GM18507 (cell line): ENCODE measurements at regions not wholly inside any gene's neighbourhood (a gene's known extent, or its start where the extent isn't known, plus 50 kb on each side); places are given as distances from the start of the nearest gene placed in this dataset.
"Not testable (repeated sequence)": the region's sequence is repeated elsewhere in the genome, so short reads cannot be mapped to it uniquely, and the experiment has no call there.

ENCODE experiments used
- DNase-seq: peaks from one replicate; pipeline ENCODE4 v3.0.0; 2011; ENCODE audit warnings: low read depth; ENCODE audit not compliant: insufficient read length; ENCODE audit errors: extremely low spot score
- FAIRE-seq: peaks from 2 replicates; lab custom pipeline; 2011; peaks lifted over from hg19 to GRCh38; lab: Jason Lieb, UNC

GRCh38 chr4:154117726-154118125 lies 328.8 kb upstream of the SFRP2 start:
- FAIRE-seq, DNase-seq: not testable (repeated sequence)

- FAIRE-seq, result no peak
- no peak for DNase-seq
These were observed 318.5 kb upstream of the SFRP2 start for GRCh38 chr4:154107337-154107736.

- FAIRE-seq, result no peak
- no peak for DNase-seq
These were observed 299.9 kb upstream of the SFRP2 start for GRCh38 chr4:154088741-154089140.

GRCh38 chr4:154086247-154086646 lies 297.4 kb upstream of the SFRP2 start:
- FAIRE-seq (no peak), DNase-seq (no peak)

- FAIRE-seq (no peak), DNase-seq (no peak)
These were observed 296.0 kb upstream of the SFRP2 start for GRCh38 chr4:154084864-154085263.

GRCh38 chr4:154082760-154083535 lies 294.1 kb upstream of the SFRP2 start:
- FAIRE-seq (no peak), DNase-seq (no peak)

- FAIRE-seq, result no peak
- no peak for DNase-seq
These were observed 292.5 kb upstream of the SFRP2 start for GRCh38 chr4:154081391-154081790.

- no peak for DNase-seq
- FAIRE-seq, result no peak
These were observed 289.8 kb upstream of the SFRP2 start for GRCh38 chr4:154078504-154079350.

- DNase-seq, result no peak
These were observed 288.0 kb upstream of the SFRP2 start for GRCh38 chr4:154076921-154077320.

GRCh38 chr4:154073107-154073822 lies 284.4 kb upstream of the SFRP2 start:
- no peak for DNase-seq
- no peak for FAIRE-seq

More at GRCh38 chr4:154076921-154077320, 288.0 kb upstream of the SFRP2 start:
- FAIRE-seq, result no peak

GRCh38 chr4:154067786-154068185 lies 278.9 kb upstream of the SFRP2 start:
- DNase-seq (no peak), FAIRE-seq (no peak)

- no peak for DNase-seq
- no peak for FAIRE-seq
These were observed 276.5 kb upstream of the SFRP2 start for GRCh38 chr4:154065368-154065767.

GRCh38 chr4:154064244-154064643 lies 275.4 kb upstream of the SFRP2 start:
- no peak for FAIRE-seq
- no peak for DNase-seq

- no peak for DNase-seq
- no peak for FAIRE-seq
These were observed 260.7 kb upstream of the SFRP2 start for GRCh38 chr4:154049457-154050181.

- FAIRE-seq, result no peak
These were observed 258.9 kb upstream of the SFRP2 start for GRCh38 chr4:154047733-154048132.

GRCh38 chr4:154044742-154045485 lies 256.0 kb upstream of the SFRP2 start:
- no peak for FAIRE-seq
- no peak for DNase-seq

More at GRCh38 chr4:154047733-154048132, 258.9 kb upstream of the SFRP2 start:
- DNase-seq, result no peak

- no peak for DNase-seq
- no peak for FAIRE-seq
These were observed 255.2 kb upstream of the SFRP2 start for GRCh38 chr4:154044108-154044531.

GRCh38 chr4:154041640-154042039 lies 252.8 kb upstream of the SFRP2 start:
- DNase-seq (no peak), FAIRE-seq (no peak)
